ENCODE measurements at regions not wholly inside any gene's neighbourhood (a gene's known extent, or its start where the extent isn't known, plus 50 kb on each side); places are given as distances from the start of the nearest gene placed in this dataset.
A peak's percentile ranks its signal among the peaks of the same experiment; 100 is the strongest.

GRCh38 chr13:85371254-85371653 is 428.0 kb downstream of the SLITRK6 start:
- DNase-seq, result no peak

GRCh38 chr13:85368686-85369085 is 430.5 kb downstream of the SLITRK6 start:
- no peak for DNase-seq

- DNase-seq, result no peak
Observed at GRCh38 chr13:85367887-85368286, 431.3 kb downstream of the SLITRK6 start.

- no peak for DNase-seq
Observed at GRCh38 chr13:85366759-85367417, 432.3 kb downstream of the SLITRK6 start.

- DNase-seq, result peak; percentile 4
Observed at GRCh38 chr13:85363504-85363903, 435.7 kb downstream of the SLITRK6 start.

- peak; percentile 0 for DNase-seq
Observed at GRCh38 chr13:85362980-85363379, 436.2 kb downstream of the SLITRK6 start.

- DNase-seq, result no peak
Observed at GRCh38 chr13:85347251-85347650, 452.0 kb downstream of the SLITRK6 start.

- DNase-seq, result no peak
Observed at GRCh38 chr13:85334187-85334586, 465.0 kb downstream of the SLITRK6 start.

- no peak for DNase-seq
Observed at GRCh38 chr13:85333506-85334020, 465.7 kb downstream of the SLITRK6 start.

GRCh38 chr13:85332615-85333014 is 466.6 kb downstream of the SLITRK6 start:
- no peak for DNase-seq

GRCh38 chr13:85321734-85322133 is 477.5 kb downstream of the SLITRK6 start:
- no peak for DNase-seq

GRCh38 chr13:85317781-85318180 is 481.4 kb downstream of the SLITRK6 start:
- DNase-seq, result no peak

- DNase-seq, result no peak
Observed at GRCh38 chr13:85316506-85317025, 482.7 kb downstream of the SLITRK6 start.

GRCh38 chr13:85314686-85315085 is 484.5 kb downstream of the SLITRK6 start:
- DNase-seq, result no peak

- DNase-seq, result no peak
Observed at GRCh38 chr13:85313761-85314503, 485.3 kb downstream of the SLITRK6 start.

GRCh38 chr13:85312071-85312470 is 487.1 kb downstream of the SLITRK6 start:
- no peak for DNase-seq

GRCh38 chr13:85303630-85304029 is 495.6 kb downstream of the SLITRK6 start:
- no peak for DNase-seq

GRCh38 chr13:85298387-85298924 is 500.8 kb downstream of the SLITRK6 start:
- DNase-seq, result no peak

- DNase-seq, result no peak
Observed at GRCh38 chr13:85288698-85289097, 510.5 kb downstream of the SLITRK6 start.

GRCh38 chr13:85287528-85287927 is 511.7 kb downstream of the SLITRK6 start:
- DNase-seq, result no peak

GRCh38 chr13:85286081-85286480 is 513.1 kb downstream of the SLITRK6 start:
- no peak for DNase-seq

GRCh38 chr13:85284349-85284748 is 514.9 kb downstream of the SLITRK6 start:
- DNase-seq, result no peak

- no peak for DNase-seq
Observed at GRCh38 chr13:85283408-85283807, 515.8 kb downstream of the SLITRK6 start.

- DNase-seq, result no peak
Observed at GRCh38 chr13:85282876-85283275, 516.3 kb downstream of the SLITRK6 start.
